Activated naive CD8-positive, alpha-beta T cell treated with anti-CD3 and anti-CD28 coated beads, Interleukin-2, amount 50 U/mL, for 24 hours (primary cell): ENCODE measurements at regions not wholly inside any gene's neighbourhood (a gene's known extent, or its start where the extent isn't known, plus 50 kb on each side); places are given as distances from the start of the nearest gene placed in this dataset.

Experiments used
- ATAC-seq: fragments of 150-1000 bp; cut with Tn5 transposase; one replicate; pipeline ENCODE4 v1.10.0; 2021
- DNase-seq: peaks from one replicate; pipeline ENCODE4 v3.0.0; 2021
- H3K27ac Mint-ChIP-seq: one replicate; pipeline ENCODE4 v1.8.0; 2021; ENCODE audit warnings: mild to moderate bottlenecking, mixed read lengths
- H3K27me3 Mint-ChIP-seq: one replicate; pipeline ENCODE4 v1.8.0; 2021; ENCODE audit warnings: mixed read lengths
- H3K36me3 Mint-ChIP-seq: one replicate; pipeline ENCODE4 v1.8.0; 2021; ENCODE audit warnings: low read depth, mixed read lengths
- H3K4me1 Mint-ChIP-seq: one replicate; pipeline ENCODE4 v1.8.0; 2021; ENCODE audit warnings: mixed read lengths
- H3K4me3 Mint-ChIP-seq: one replicate; pipeline ENCODE4 v1.8.0; 2021; ENCODE audit warnings: mild to moderate bottlenecking, moderate library complexity, mixed read lengths
- H3K9me3 Mint-ChIP-seq: one replicate; pipeline ENCODE4 v1.8.0; 2021; ENCODE audit warnings: mixed read lengths

- no peaks in the 10 kb centered on the region for H3K4me1 Mint-ChIP-seq
- H3K27ac Mint-ChIP-seq: no peak overlapping the region
- no peak overlapping the region for H3K4me3 Mint-ChIP-seq
- no peaks in the 10 kb centered on the region for H3K27me3 Mint-ChIP-seq
- H3K36me3 Mint-ChIP-seq: no peaks in the 10 kb centered on the region
- DNase-seq: no peak
- peak; percentile 36 for ATAC-seq
- no peaks in the 10 kb centered on the region for H3K9me3 Mint-ChIP-seq
Measured at GRCh38 chr12:87866578-87867292, 162.5 kb downstream of the C12orf50 start.

DNA sequence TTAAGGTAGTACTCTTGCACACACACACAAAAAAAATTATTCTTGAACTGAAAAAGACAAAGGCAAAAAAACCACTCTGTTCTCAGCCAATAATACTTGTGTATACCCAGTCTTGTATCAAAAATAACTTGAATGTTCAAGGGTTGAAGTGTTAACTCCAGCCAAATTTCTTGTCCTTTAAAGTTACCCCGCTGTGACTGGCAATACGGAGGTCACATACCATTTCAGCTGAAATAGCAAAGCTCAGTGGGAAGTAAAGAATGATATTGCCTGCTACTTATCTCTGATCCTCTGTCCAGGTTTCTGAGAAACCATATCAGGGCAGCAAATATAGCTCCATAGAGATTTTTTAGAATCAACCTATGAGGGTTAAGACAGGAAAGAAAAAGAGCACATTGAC is 167.4 kb downstream of the C12orf50 start:
- H3K4me3 Mint-ChIP-seq: no peak overlapping the region
- no peak for ATAC-seq
- no peaks in the 10 kb centered on the region for H3K36me3 Mint-ChIP-seq
- DNase-seq: no peak
- no peaks in the 10 kb centered on the region for H3K27me3 Mint-ChIP-seq
- no peak overlapping the region for H3K27ac Mint-ChIP-seq
- no peaks in the 10 kb centered on the region for H3K9me3 Mint-ChIP-seq
- H3K4me1 Mint-ChIP-seq: no peaks in the 10 kb centered on the region

GRCh38 chr12:87853448-87854003 is 175.7 kb downstream of the C12orf50 start:
- Mint-ChIP-seq H3K9me3 (no peaks in the 10 kb centered on the region), H3K27me3 (no peaks in the 10 kb centered on the region), H3K36me3 (no peaks in the 10 kb centered on the region), H3K27ac (no peak overlapping the region), H3K4me1 (no peaks in the 10 kb centered on the region), H3K4me3 (no peak overlapping the region)
- DNase-seq: no peak
- no peak for ATAC-seq

GRCh38 chr12:87849074-87849473 is 180.1 kb downstream of the C12orf50 start:
- Mint-ChIP-seq H3K27me3 (peaks cover 6% of the 10 kb centered on the region), H3K27ac (no peak overlapping the region)
- ATAC-seq: no peak

GRCh38 chr12:87848248-87848868 is 180.8 kb downstream of the C12orf50 start:
- H3K36me3 Mint-ChIP-seq: no peaks in the 10 kb centered on the region

More at GRCh38 chr12:87849074-87849473, 180.1 kb downstream of the C12orf50 start:
- DNase-seq: no peak
- Mint-ChIP-seq H3K36me3 (no peaks in the 10 kb centered on the region), H3K9me3 (no peaks in the 10 kb centered on the region), H3K4me1 (no peaks in the 10 kb centered on the region), H3K4me3 (no peak overlapping the region)

DNA sequence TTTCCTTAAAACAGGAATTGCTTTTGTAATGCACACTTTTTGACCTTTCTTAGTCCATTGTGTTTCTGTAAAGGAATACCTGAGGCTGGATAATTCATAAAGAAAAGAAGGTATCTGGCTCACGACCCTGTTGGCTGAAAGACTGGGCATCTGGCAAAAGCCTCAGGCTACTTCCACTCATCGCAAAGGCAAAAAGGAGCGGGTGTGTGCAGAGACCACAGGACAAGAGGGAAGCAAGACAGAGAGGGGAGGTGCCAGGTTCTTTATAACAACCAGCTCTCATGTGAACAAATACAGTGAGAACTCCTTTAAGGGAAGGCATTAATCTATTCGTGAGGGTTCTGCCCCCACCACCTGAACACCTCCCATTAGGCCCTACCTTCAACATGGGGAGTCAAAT is 182.1 kb downstream of the C12orf50 start:
- H3K4me3 Mint-ChIP-seq: no peak overlapping the region
- no peaks in the 10 kb centered on the region for H3K4me1 Mint-ChIP-seq
- DNase-seq (no peak), ATAC-seq (no peak)
- peaks cover 6% of the 10 kb centered on the region for H3K27me3 Mint-ChIP-seq
- H3K9me3 Mint-ChIP-seq: no peaks in the 10 kb centered on the region
- H3K36me3 Mint-ChIP-seq: no peaks in the 10 kb centered on the region
- H3K27ac Mint-ChIP-seq: no peak overlapping the region

More at GRCh38 chr12:87848248-87848868, 180.8 kb downstream of the C12orf50 start:
- DNase-seq (no peak), ATAC-seq (no peak)
- Mint-ChIP-seq H3K27me3 (peaks cover 6% of the 10 kb centered on the region), H3K4me1 (no peaks in the 10 kb centered on the region), H3K27ac (no peak overlapping the region), H3K4me3 (no peak overlapping the region), H3K9me3 (no peaks in the 10 kb centered on the region)

- no peak overlapping the region for H3K27ac Mint-ChIP-seq
- no peaks in the 10 kb centered on the region for H3K36me3 Mint-ChIP-seq
- no peaks in the 10 kb centered on the region for H3K9me3 Mint-ChIP-seq
- H3K4me3 Mint-ChIP-seq: no peak overlapping the region
- no peak for DNase-seq
- peaks cover 6% of the 10 kb centered on the region for H3K27me3 Mint-ChIP-seq
- ATAC-seq: no peak
- no peaks in the 10 kb centered on the region for H3K4me1 Mint-ChIP-seq
Measured at GRCh38 chr12:87846045-87846444, 183.2 kb downstream of the C12orf50 start.

DNA sequence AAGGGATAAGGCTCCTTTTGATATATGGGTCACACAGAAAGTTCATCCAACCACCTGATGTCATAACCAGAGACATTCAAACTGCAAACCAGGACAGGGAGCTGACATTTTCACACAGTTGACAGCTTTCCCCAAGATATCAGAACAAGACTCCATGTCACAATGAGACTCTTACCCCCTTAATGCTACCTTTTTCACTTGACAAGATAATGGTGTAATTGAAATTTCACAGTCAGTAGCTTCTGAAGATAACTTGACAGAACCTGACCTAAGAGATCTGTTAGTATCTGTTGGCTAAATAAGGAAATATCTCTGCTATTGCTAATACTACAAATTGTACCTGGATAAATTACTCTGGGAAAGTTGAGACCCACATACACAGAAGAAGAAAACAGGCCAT is 187.3 kb downstream of the C12orf50 start:
- H3K4me1 Mint-ChIP-seq: no peaks in the 10 kb centered on the region
- H3K27ac Mint-ChIP-seq: no peak overlapping the region
- no peak for ATAC-seq
- H3K27me3 Mint-ChIP-seq: peaks cover 2% of the 10 kb centered on the region
- no peaks in the 10 kb centered on the region for H3K36me3 Mint-ChIP-seq
- no peaks in the 10 kb centered on the region for H3K9me3 Mint-ChIP-seq
- no peak overlapping the region for H3K4me3 Mint-ChIP-seq
- DNase-seq: no peak

DNA sequence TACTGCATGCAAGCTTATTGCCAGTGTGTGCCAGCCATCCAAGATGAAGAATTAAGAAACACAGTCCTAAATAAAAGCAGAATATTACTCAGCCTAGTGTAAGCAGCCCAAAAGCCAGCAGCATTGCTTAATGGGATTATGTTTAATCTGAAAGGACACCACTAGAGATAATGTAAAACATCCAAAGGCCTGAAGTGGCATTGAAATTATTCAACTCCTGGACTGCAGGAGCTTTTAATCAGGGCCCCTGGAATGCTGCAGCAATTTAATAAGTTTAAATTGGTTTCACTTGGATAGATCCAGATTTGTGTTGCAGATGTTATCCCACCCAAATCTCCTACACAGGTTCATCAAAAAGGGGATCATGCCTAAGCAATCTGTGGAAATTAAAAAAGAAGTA is 193.0 kb downstream of the C12orf50 start:
- no peak overlapping the region for H3K27ac Mint-ChIP-seq
- H3K36me3 Mint-ChIP-seq: no peaks in the 10 kb centered on the region
- no peak for ATAC-seq
- H3K9me3 Mint-ChIP-seq: no peaks in the 10 kb centered on the region
- no peak overlapping the region for H3K4me3 Mint-ChIP-seq
- no peaks in the 10 kb centered on the region for H3K27me3 Mint-ChIP-seq
- H3K4me1 Mint-ChIP-seq: no peaks in the 10 kb centered on the region
- DNase-seq: no peak

- H3K4me3 Mint-ChIP-seq: no peak overlapping the region
- ATAC-seq (no peak), DNase-seq (no peak)
- H3K27me3 Mint-ChIP-seq: no peaks in the 10 kb centered on the region
- H3K36me3 Mint-ChIP-seq: no peaks in the 10 kb centered on the region
- no peaks in the 10 kb centered on the region for H3K9me3 Mint-ChIP-seq
- H3K27ac Mint-ChIP-seq: no peak overlapping the region
- no peaks in the 10 kb centered on the region for H3K4me1 Mint-ChIP-seq
Measured at GRCh38 chr12:87828382-87828973, 200.7 kb downstream of the C12orf50 start.

DNA sequence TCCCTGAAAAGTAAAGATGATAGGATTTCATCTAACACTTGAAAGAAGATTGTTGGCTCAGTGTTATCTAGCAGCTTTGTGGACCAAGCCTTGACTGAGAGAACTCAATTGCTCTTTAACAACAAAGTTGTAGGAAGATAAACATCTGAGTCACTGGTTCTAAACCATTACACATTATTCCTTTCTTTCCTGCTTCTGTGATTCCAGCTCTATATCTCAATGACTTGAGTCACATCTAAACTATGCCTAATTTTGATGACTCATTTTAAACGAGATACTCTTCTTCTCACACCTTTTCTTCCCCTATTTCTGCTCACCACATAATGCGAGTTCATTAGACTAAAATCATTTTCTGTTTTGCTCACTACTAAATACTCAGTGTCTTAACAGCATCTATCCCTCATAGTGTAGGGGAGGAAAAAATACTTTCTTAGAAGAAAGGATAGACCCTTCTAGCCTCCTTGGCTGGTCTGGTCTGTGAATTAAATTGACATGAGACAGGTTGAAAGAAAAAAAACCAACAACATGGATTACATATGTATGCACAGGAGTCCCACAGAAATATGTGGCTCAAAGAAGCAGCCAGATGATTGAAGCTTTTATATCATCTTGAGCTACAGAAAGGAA is 201.4 kb downstream of the C12orf50 start:
- no peaks in the 10 kb centered on the region for H3K27me3 Mint-ChIP-seq
- no peaks in the 10 kb centered on the region for H3K36me3 Mint-ChIP-seq
- no peak overlapping the region for H3K27ac Mint-ChIP-seq
- no peak for ATAC-seq
- no peak overlapping the region for H3K4me3 Mint-ChIP-seq
- no peak for DNase-seq
- no peaks in the 10 kb centered on the region for H3K4me1 Mint-ChIP-seq
- no peaks in the 10 kb centered on the region for H3K9me3 Mint-ChIP-seq

- ATAC-seq (no peak), DNase-seq (no peak)
- H3K36me3 Mint-ChIP-seq: no peaks in the 10 kb centered on the region
- no peak overlapping the region for H3K27ac Mint-ChIP-seq
- H3K9me3 Mint-ChIP-seq: no peaks in the 10 kb centered on the region
- H3K4me1 Mint-ChIP-seq: no peaks in the 10 kb centered on the region
- H3K4me3 Mint-ChIP-seq: no peak overlapping the region
- H3K27me3 Mint-ChIP-seq: no peaks in the 10 kb centered on the region
Measured at GRCh38 chr12:87822923-87823322, 206.3 kb downstream of the C12orf50 start.

DNA sequence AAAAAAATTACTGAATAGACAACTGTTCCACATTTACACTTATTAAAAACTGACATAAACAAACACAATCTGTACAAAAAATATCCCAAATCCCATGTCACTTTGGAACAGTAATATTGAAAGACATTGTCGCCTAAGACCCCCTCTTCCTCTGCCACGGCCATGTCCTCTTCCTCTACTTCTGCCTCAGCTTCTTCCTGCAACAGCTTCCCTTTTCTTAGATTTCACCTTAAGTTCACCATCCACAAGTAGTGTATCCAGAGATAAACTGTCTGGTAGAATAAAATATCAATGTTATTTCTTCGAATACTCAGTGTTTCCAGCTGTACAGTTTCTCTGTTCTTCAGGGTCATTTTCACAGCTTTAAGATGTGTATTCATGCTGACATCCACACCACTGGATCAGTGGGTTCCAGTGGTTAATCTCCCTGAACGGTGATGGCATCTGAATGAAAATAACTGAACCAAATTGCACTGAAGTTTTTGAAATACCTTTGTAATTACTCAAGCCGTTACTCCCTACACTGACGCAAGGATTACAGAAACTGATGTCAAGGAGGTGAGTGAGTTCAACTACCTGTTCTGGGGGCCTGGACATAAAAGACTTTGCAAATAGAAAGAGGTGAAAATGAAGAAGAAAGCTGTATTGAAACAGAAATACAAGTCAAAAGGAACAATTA is 208.5 kb downstream of the C12orf50 start:
- no peaks in the 10 kb centered on the region for H3K36me3 Mint-ChIP-seq
- H3K27me3 Mint-ChIP-seq: no peaks in the 10 kb centered on the region
- H3K4me1 Mint-ChIP-seq: no peaks in the 10 kb centered on the region
- H3K4me3 Mint-ChIP-seq: no peak overlapping the region
- H3K9me3 Mint-ChIP-seq: no peaks in the 10 kb centered on the region
- DNase-seq (no peak), ATAC-seq (no peak)
- no peak overlapping the region for H3K27ac Mint-ChIP-seq

DNA sequence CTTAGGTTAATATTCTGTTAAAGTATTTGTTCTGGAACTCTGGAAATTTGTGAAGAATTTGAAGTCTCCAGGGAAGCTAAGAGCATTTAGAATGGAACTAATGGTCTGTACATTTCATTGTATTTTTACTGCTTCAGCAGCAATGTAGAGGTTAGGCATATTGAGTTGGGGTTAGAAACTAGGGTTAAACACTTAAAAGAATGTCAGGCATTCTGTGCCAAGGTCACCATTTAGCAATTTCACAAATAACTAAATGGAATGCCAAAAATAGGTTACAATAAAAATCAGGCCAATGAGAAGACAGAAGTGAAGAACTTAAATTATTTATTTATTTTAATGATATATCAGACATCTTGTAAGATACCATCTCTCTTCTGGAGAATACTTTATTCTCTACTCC is 210.8 kb downstream of the C12orf50 start:
- H3K27ac Mint-ChIP-seq: no peak overlapping the region

More for the DNA sequence above, 210.8 kb downstream of the C12orf50 start:
- Mint-ChIP-seq H3K4me3 (no peak overlapping the region), H3K4me1 (no peaks in the 10 kb centered on the region), H3K27me3 (no peaks in the 10 kb centered on the region), H3K36me3 (no peaks in the 10 kb centered on the region), H3K9me3 (no peaks in the 10 kb centered on the region)
- DNase-seq (no peak), ATAC-seq (no peak)
